HG03066 (cell line): ENCODE measurements at regions not wholly inside any gene's neighbourhood (a gene's known extent, or its start where the extent isn't known, plus 50 kb on each side); places are given as distances from the start of the nearest gene placed in this dataset.

Experiments
- ATAC-seq: cut with Tn5 transposase; IDR thresholded peaks from one replicate; pipeline ENCODE4 v1.9.1; 2021; ENCODE audit warnings: low read depth; ENCODE audit not compliant: unreplicated experiment

DNA sequence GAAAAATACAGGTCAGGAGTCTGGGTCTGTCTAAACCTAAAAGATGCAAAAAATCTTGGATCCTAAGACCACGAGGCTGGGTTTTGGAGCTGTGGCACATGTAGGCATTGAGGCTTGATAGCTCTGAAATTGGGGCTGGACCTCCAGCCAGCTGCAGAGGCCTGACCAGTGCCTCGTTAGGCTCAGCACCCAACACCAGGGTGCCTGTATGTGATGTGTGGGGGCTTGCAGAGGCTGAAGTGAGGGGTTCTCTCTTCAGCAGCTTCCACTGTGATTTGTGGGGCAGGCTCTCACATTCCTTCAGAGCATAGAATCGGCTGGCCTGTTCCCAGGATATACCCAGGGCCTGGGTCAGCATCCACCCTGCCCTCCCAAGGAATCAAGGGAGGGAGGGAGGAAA lies 247.8 kb downstream of the BUB3 start:
- no peak for ATAC-seq

GRCh38 chr10:123402656-123403055 lies 248.5 kb downstream of the BUB3 start:
- ATAC-seq, result peak; percentile 77

DNA sequence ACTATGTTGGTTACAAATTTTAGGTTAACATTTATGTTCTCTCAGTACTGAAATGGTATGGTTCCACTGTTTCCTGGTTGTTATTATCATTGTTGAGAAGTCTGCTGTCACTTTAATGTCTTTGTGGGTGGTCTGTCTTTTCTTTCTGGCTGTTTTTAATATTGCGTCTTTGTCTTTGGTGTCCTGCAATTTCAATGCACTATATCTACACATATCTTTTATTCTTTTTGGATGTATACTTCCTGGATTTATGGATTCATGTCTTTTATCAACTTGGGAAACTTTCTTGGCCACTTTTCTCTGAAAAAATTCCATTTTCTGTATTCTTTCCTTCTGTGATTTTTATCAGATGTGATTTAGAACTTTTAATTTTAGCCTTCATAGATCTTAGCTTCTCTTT lies 250.2 kb downstream of the BUB3 start:
- no peak for ATAC-seq

DNA sequence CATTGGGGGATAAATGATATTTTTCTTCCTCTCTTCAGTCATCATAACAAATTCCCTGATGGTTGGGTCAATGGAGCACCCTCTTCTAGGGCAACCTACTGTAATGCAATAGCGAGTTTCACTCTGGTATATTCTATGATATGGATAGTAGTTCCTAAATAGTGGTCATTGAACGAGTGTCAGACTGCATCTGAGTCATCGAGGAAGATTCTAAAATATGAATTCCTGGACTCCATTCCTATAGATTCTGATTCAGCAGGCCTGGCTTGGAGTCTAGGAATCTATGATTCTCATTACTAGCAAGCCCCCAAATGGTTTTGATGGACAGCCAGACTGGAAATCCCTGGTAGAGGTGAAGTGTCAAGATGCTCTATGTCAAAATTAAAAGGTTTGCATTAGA lies 254.5 kb downstream of the BUB3 start:
- ATAC-seq, result no peak

DNA sequence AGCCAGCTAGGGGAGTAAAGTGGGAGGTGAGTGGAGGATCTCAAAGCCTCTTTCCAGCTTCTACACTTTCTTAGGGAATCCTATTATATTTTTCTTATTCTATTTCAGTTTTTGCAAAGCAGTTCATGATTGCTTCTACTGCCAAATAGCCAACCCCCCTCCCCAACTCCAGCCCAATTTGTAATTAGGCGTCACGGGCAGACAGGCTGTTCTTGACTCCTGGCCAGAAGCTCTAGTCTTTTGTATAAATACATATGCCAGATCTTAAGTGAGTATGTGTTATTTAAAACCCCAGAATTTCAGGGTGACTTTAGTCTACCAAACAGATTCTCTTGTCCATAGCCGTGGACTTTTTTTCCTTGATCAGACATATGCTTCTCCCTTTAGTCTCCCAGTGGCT lies 255.2 kb downstream of the BUB3 start:
- ATAC-seq, result no peak

GRCh38 chr10:123409884-123410283 lies 255.7 kb downstream of the BUB3 start:
- no peak for ATAC-seq

GRCh38 chr10:123413353-123413752 lies 252.8 kb upstream of the GPR26 start:
- ATAC-seq, result no peak

DNA sequence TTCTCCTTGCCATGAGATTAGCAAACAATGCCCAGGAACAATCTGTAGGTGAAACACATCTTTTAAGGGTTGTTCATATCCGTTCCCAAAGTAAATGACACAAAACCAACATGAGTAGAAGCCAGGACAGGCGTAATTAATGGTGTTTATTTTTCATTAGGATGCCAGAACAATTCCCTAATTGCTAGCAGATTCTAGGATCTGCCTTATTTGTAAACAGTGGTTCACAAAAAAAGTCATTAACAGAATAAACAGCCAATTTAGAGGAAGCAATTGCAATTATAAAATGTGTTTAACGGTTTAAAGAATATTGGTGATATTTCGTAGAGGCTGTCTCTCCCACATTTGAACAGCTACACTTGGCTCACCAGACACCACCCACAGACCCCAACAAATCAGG lies 250.6 kb upstream of the GPR26 start:
- no peak for ATAC-seq

- no peak for ATAC-seq
Measured at GRCh38 chr10:123417414-123417813, 248.7 kb upstream of the GPR26 start.

DNA sequence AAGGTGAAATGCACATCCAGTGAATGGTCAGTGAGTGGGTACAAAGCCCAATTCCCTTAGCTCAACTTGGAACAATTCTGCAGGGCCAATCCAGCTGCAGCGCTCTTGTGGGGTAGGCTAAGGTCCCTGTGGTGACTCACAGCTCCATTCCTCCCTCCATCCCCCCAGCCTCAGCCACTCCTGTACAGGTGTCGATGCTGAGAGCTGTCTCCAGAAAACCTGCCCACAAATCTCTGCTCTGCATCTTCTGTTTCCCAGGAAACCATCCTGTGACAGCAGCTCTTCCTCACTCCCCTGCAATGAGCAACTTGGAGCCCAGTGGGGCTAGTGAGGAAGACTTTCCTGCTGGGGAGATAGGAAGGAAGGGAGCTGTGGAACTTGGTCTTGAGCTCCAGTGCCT lies 244.7 kb upstream of the GPR26 start:
- ATAC-seq, result no peak

DNA sequence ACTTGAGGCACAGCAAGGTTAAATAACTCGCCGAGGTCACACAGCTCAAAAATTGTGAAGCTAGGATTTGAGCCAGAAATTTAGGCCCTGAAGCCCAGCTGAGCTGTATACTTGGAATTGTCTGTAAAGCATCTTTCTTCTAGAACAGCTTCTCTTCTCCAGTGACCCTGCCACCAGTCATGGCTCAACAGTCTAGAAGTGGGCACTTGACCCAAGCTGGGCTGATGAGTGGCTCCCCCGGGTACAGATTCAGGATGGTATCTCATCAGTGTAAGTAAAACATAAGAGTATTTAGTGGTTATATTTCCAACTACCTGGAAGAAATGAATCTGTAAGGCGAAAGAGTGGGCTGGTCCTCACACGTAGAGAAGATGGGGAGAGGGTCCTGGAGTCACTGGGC lies 243.9 kb upstream of the GPR26 start:
- no peak for ATAC-seq

DNA sequence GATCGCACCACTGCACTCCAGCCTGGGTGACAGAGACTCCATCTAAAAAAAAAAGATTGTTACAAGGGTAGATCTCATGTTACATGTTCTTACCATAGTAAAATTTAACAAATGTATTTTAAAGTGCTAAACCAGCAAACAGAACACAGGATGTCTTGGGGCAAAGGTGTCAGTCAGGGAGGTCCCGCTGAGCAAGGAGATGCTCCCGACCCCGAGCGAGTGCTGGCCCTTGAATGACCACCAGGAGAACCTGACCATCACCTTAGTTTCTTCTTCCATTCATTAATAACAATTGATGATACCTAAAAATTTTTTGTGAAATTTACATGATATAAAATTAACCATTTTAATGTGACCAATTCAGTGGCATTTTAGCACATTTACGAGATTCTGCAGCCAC lies 241.6 kb upstream of the GPR26 start:
- ATAC-seq, result no peak

- ATAC-seq, result no peak
Measured at GRCh38 chr10:123425680-123426079, 240.5 kb upstream of the GPR26 start.

GRCh38 chr10:123427165-123427786 lies 238.9 kb upstream of the GPR26 start:
- no peak for ATAC-seq

DNA sequence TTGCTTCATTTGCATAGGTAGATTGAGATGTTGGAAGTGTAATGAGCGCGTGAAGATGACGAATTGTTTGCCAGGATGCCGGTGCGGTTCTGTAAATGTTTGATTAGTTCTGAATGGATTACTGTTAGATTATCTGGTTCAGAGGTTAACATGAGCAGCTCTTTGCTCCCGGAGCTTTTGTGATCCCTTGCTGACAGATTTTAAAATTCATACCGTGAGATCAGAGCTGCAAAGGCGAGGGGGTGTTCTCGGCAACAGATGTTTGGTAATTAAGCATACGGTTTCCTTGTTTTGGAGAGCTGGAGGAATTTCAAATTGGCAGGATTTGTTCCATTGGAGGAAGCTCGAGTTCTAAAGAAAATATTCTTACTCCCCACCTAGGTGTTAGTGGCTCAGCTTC lies 237.8 kb upstream of the GPR26 start:
- no peak for ATAC-seq

DNA sequence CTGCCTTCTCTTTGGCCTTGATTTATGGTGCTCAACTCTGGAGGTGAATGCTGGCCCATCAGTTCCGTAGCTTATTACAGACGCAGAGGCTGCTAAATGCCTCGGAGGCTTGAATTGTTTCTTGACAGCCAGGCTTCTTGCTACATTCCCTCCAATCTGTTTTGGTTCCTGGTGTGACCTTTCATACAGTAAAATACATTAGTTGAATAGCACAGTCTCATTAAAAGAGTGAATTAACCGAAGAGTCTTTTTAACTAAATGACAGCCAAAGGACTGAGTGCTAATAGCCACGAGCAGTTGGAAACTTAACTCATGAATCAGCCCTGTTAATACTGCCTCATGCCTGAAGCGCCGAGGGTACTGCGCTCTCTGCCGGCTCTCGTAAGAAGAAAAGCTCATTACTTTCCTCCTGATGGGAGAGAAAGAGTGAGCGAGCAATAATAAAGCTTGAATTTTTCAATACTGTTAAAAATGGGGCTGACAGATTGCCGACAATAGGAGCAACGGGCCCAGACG lies 236.4 kb upstream of the GPR26 start:
- ATAC-seq, result no peak

DNA sequence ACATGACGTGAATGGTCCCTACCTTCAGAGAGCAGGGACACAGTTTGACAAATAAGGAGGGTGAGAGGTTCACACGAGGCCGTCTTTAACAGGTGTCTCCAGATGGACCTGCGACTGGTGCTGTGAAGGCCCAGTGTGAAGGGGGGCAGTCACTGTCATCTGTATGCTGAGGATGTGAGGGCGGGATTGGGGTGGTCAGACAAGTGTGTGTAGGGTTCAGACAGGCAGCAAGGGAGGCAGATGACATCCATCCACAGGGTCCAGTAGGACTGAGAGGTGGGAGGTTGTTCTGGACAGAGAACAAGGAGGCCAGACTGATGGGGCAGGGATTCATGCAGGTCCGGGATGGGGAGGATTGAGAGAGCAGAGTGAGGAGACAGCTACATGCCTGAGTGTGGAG lies 232.6 kb upstream of the GPR26 start:
- ATAC-seq, result no peak

GRCh38 chr10:123434435-123435039 lies 231.6 kb upstream of the GPR26 start:
- no peak for ATAC-seq

DNA sequence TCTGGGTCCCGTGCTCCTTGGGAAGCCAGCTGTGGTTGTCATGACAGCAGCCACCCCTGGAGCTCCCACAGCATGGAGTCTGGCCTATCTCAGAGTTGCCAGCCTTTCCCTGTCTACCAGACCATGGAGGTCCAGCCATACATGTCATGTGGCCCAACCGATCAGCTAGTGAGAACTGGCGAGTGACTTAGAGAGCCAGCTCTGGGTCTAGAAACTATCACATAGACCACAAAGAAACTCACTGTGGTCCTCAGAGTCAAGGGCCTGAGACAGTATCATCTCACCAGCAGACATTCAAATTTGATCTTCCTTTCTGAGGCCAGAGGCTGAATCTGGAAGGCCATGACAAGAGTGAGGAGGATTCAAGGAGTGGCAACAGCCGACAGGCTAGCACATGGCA lies 223.3 kb upstream of the GPR26 start:
- ATAC-seq, result peak; percentile 96

GRCh38 chr10:123443924-123444323 lies 222.2 kb upstream of the GPR26 start:
- ATAC-seq, result no peak

GRCh38 chr10:123445261-123445775 lies 220.8 kb upstream of the GPR26 start:
- ATAC-seq, result no peak

DNA sequence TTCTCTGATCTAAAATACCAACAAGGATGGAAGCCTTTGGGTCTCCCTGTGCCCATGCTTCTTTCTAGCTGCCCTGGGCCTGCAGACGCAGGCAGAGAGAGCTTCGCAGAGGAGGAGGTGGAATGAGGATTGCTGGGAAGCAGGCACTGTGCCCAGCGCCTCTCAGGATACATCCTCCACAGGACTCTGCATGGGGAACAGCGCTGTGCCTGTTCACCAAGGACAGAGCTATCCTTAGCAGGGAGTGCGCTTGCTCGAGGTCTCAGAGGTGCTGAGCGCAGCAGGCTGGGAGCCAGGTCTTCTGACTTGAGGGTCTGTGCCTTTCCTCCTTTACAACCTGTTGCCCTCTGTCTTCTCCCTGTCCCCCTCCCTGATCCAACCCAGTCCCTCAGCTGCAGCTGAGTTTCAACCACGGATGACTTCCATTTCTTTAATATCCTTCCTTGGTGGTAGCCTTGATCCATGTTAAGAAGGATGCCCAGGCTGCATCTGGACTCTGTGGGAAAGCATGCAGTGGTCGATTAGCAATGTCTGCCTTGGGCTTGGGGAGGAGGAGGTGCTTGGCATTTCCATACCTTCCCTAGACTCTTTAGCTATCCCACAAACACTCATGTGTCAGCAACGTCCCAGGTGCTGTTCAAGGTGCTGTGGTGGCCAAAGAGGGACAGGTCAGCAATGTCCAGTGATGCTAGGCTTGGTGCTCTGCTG lies 219.6 kb upstream of the GPR26 start:
- ATAC-seq, result no peak
